SU-DHL-6 (cell line): ENCODE measurements at regions not wholly inside any gene's neighbourhood (a gene's known extent, or its start where the extent isn't known, plus 50 kb on each side); places are given as distances from the start of the nearest gene placed in this dataset.
"Not testable (repeated sequence)": the region's sequence is repeated elsewhere in the genome, so short reads cannot be mapped to it uniquely, and the experiment has no call there.

Experiments used
- CTCF ChIP-seq: fragments of 200-600 bp; sonication (generic); IDR thresholded peaks from one replicate; pipeline ENCODE4 v1.5.1; 2017; ENCODE audit warnings: antibody characterized with exemption, mild to moderate bottlenecking, low read length, moderate library complexity; ENCODE audit not compliant: insufficient read depth, poor library complexity, severe bottlenecking
- EZH2phosphoT487 ChIP-seq: fragments of 200-600 bp; sonication (generic), shearing (Covaris generic); conservative IDR thresholded peaks from 2 replicates; pipeline ENCODE4 v1.6.1; 2018; ENCODE audit warnings: mild to moderate bottlenecking, antibody characterized with exemption, low read length, moderate library complexity, mixed read lengths

- TF ChIP-seq CTCF, EZH2phosphoT487: not testable (repeated sequence)
These were observed 72.7 kb downstream of the ADCYAP1 start for GRCh38 chr18:977327-977726.
